WTC11 (cell line): ENCODE measurements at regions not wholly inside any gene's neighbourhood (a gene's known extent, or its start where the extent isn't known, plus 50 kb on each side); places are given as distances from the start of the nearest gene placed in this dataset.

ENCODE experiments used
- ATAC-seq: fragments of 200-7000 bp; cut with Tn5 transposase; 2 replicates; pipeline ENCODE4 v1.10.0; 2021; ENCODE audit warnings: mild to moderate bottlenecking, moderate library complexity
- CTCF ChIA-PET: fragments of 300-600 bp; sonication (Branson Sonifier 250); formaldehyde crosslinking; loops from one replicate; lab custom pipeline; 2021; ENCODE audit warnings: antibody characterized with exemption; lab: Charles Lee
- POLR2A ChIA-PET: fragments of 350-600 bp; sonication (Branson Sonifier 250); formaldehyde crosslinking; loops from one replicate; lab custom pipeline; 2021; ENCODE audit warnings: antibody characterized with exemption; lab: Charles Lee
- DNase-seq: peaks from one replicate; pipeline ENCODE4 v3.0.0; 2021; ENCODE audit warnings: low spot score
- H3K27ac Mint-ChIP-seq: 2 replicates; pipeline ENCODE4 v1.8.0; 2021; ENCODE audit warnings: mixed read lengths
- H3K27me3 Mint-ChIP-seq: 2 replicates; pipeline ENCODE4 v1.8.0; 2021; ENCODE audit warnings: low read depth, mild to moderate bottlenecking, moderate library complexity, mixed read lengths
- H3K36me3 Mint-ChIP-seq: 2 replicates; pipeline ENCODE4 v1.8.0; 2021; ENCODE audit warnings: mixed read lengths
- H3K4me1 Mint-ChIP-seq: 2 replicates; pipeline ENCODE4 v1.8.0; 2022; ENCODE audit warnings: mixed read lengths
- H3K4me3 Mint-ChIP-seq: 2 replicates; pipeline ENCODE4 v1.8.0; 2021; ENCODE audit warnings: mild to moderate bottlenecking, moderate library complexity, mixed read lengths
- H3K9me3 Mint-ChIP-seq: 2 replicates; pipeline ENCODE4 v1.8.0; 2021; ENCODE audit warnings: mixed read lengths
- EMX1 ChIP-seq: fragments of 250-450 bp; sonication (Bioruptor Pico); IDR thresholded peaks from 2 replicates; pipeline ENCODE4 v1.8.0; 2021; ENCODE audit warnings: mild to moderate bottlenecking
- NR2C2 ChIP-seq: sonication (generic); formaldehyde crosslinking; IDR thresholded peaks from 2 replicates; pipeline ENCODE4 v1.8.0; 2022; ENCODE audit warnings: mild to moderate bottlenecking, missing genetic modification reagents
- PRRX2 ChIP-seq: fragments of 250-450 bp; sonication (Bioruptor Pico); IDR thresholded peaks from 2 replicates; pipeline ENCODE4 v1.8.0; 2021; ENCODE audit warnings: mild to moderate bottlenecking
- TEAD4 ChIP-seq: sonication (generic); formaldehyde crosslinking; IDR thresholded peaks from 2 replicates; pipeline ENCODE4 v1.8.0; 2022; ENCODE audit warnings: mild to moderate bottlenecking, missing genetic modification reagents
- ZBTB21 ChIP-seq: sonication (generic); formaldehyde crosslinking; IDR thresholded peaks from 2 replicates; pipeline ENCODE4 v1.8.1; 2023; ENCODE audit warnings: mild to moderate bottlenecking, missing genetic modification reagents, borderline replicate concordance
- ZNF671 ChIP-seq: fragments of 250-450 bp; sonication (Bioruptor Pico); IDR thresholded peaks from 2 replicates; pipeline ENCODE4 v1.8.0; 2021; ENCODE audit warnings: mild to moderate bottlenecking
- TF ChIP-seq, protein P1 (sequence below): sonication (generic); formaldehyde crosslinking; IDR thresholded peaks from 2 replicates; pipeline ENCODE4 v1.8.0; 2023; ENCODE audit warnings: missing genetic modification reagents
- TF ChIP-seq, protein P2 (sequence below): sonication (generic); formaldehyde crosslinking; IDR thresholded peaks from 2 replicates; pipeline ENCODE4 v1.8.1; 2023; ENCODE audit warnings: mild to moderate bottlenecking, missing genetic modification reagents
- TF ChIP-seq, protein P3 (sequence below): sonication (generic); formaldehyde crosslinking; IDR thresholded peaks from 2 replicates; pipeline ENCODE4 v1.8.1; 2022; ENCODE audit warnings: mild to moderate bottlenecking, moderate library complexity, missing genetic modification reagents
- TF ChIP-seq, protein P4 (sequence below): sonication (generic); formaldehyde crosslinking; IDR thresholded peaks from 2 replicates; pipeline ENCODE4 v1.8.0; 2022; ENCODE audit warnings: mild to moderate bottlenecking, missing genetic modification reagents
- TF ChIP-seq, protein P5 (sequence below): sonication (generic); formaldehyde crosslinking; IDR thresholded peaks from 2 replicates; pipeline ENCODE4 v1.8.1; 2023; ENCODE audit warnings: mild to moderate bottlenecking, missing genetic modification reagents, moderate library complexity
- TF ChIP-seq, protein P6 (sequence below): sonication (generic); formaldehyde crosslinking; IDR thresholded peaks from 2 replicates; pipeline ENCODE4 v1.8.1; 2023; ENCODE audit warnings: mild to moderate bottlenecking, moderate library complexity, missing genetic modification reagents
- TF ChIP-seq, protein P7 (sequence below): sonication (generic); formaldehyde crosslinking; IDR thresholded peaks from 2 replicates; pipeline ENCODE4 v1.8.0; 2023; ENCODE audit warnings: missing genetic modification reagents, mild to moderate bottlenecking, borderline replicate concordance

DNA sequence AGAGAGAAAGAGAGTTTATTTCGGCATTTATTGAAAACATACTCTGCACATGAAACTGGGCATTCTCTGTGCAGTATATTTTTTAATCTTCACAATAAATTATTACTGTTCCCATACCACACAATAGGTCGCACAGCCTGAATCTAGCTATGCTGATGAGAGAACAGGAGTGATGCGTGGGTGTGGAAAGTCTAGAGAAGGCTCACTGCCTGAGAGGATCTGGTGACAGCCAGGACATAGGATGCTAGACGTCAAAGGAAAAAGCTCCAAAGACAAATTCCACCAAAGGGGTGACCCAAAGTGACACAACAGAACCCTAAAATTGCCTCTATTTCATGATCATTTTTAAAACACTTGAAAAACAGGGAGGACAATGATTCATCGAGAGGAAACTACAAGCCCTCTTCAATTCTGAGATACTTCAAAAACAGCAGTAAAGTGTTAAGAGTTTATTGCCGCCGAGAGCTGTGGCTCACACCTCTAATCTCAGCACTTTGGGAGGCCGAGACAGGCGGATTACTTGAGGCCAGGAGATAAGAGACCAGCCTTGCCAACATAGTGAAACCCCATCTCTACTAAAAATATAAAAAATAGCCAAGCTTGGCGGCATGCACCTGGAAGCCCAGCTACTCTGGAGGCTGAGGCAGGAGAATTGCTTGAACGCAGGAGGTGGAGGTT, 189.6 kb upstream of the NBEA start:
- POLR2A ChIA-PET, result no interaction called here
- H3K9me3 Mint-ChIP-seq, result no peaks in the 10 kb centered on the region

More for the DNA sequence above, 189.6 kb upstream of the NBEA start:
- TF ChIP-seq TEAD4 (CRISPR knock-in tag), result no peak
- TF ChIP-seq, protein P1, sequence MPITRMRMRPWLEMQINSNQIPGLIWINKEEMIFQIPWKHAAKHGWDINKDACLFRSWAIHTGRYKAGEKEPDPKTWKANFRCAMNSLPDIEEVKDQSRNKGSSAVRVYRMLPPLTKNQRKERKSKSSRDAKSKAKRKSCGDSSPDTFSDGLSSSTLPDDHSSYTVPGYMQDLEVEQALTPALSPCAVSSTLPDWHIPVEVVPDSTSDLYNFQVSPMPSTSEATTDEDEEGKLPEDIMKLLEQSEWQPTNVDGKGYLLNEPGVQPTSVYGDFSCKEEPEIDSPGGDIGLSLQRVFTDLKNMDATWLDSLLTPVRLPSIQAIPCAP (CRISPR knock-in tag), result no peak
- TF ChIP-seq, protein P2, sequence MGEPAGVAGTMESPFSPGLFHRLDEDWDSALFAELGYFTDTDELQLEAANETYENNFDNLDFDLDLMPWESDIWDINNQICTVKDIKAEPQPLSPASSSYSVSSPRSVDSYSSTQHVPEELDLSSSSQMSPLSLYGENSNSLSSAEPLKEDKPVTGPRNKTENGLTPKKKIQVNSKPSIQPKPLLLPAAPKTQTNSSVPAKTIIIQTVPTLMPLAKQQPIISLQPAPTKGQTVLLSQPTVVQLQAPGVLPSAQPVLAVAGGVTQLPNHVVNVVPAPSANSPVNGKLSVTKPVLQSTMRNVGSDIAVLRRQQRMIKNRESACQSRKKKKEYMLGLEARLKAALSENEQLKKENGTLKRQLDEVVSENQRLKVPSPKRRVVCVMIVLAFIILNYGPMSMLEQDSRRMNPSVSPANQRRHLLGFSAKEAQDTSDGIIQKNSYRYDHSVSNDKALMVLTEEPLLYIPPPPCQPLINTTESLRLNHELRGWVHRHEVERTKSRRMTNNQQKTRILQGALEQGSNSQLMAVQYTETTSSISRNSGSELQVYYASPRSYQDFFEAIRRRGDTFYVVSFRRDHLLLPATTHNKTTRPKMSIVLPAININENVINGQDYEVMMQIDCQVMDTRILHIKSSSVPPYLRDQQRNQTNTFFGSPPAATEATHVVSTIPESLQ, result no peak
- no peak for TF ChIP-seq ZBTB21 (CRISPR knock-in tag)
- TF ChIP-seq, protein P3, sequence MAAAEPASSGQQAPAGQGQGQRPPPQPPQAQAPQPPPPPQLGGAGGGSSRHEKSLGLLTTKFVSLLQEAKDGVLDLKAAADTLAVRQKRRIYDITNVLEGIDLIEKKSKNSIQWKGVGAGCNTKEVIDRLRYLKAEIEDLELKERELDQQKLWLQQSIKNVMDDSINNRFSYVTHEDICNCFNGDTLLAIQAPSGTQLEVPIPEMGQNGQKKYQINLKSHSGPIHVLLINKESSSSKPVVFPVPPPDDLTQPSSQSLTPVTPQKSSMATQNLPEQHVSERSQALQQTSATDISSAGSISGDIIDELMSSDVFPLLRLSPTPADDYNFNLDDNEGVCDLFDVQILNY (CRISPR knock-in tag), result no peak
- TF ChIP-seq, protein P4, sequence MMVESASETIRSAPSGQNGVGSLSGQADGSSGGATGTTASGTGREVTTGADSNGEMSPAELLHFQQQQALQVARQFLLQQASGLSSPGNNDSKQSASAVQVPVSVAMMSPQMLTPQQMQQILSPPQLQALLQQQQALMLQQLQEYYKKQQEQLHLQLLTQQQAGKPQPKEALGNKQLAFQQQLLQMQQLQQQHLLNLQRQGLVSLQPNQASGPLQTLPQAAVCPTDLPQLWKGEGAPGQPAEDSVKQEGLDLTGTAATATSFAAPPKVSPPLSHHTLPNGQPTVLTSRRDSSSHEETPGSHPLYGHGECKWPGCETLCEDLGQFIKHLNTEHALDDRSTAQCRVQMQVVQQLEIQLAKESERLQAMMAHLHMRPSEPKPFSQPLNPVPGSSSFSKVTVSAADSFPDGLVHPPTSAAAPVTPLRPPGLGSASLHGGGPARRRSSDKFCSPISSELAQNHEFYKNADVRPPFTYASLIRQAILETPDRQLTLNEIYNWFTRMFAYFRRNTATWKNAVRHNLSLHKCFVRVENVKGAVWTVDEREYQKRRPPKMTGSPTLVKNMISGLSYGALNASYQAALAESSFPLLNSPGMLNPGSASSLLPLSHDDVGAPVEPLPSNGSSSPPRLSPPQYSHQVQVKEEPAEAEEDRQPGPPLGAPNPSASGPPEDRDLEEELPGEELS (CRISPR knock-in tag), result no peak
- no peak for TF ChIP-seq EMX1
- TF ChIP-seq, protein P5, sequence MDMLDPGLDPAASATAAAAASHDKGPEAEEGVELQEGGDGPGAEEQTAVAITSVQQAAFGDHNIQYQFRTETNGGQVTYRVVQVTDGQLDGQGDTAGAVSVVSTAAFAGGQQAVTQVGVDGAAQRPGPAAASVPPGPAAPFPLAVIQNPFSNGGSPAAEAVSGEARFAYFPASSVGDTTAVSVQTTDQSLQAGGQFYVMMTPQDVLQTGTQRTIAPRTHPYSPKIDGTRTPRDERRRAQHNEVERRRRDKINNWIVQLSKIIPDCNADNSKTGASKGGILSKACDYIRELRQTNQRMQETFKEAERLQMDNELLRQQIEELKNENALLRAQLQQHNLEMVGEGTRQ (CRISPR knock-in tag), result no peak
- no peak for TF ChIP-seq ZNF671
- TF ChIP-seq, protein P6, sequence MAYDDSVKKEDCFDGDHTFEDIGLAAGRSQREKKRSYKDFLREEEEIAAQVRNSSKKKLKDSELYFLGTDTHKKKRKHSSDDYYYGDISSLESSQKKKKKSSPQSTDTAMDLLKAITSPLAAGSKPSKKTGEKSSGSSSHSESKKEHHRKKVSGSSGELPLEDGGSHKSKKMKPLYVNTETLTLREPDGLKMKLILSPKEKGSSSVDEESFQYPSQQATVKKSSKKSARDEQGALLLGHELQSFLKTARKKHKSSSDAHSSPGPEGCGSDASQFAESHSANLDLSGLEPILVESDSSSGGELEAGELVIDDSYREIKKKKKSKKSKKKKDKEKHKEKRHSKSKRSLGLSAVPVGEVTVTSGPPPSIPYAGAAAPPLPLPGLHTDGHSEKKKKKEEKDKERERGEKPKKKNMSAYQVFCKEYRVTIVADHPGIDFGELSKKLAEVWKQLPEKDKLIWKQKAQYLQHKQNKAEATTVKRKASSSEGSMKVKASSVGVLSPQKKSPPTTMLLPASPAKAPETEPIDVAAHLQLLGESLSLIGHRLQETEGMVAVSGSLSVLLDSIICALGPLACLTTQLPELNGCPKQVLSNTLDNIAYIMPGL, result no peak
- no peak for TF ChIP-seq PRRX2 (CRISPR knock-in tag)
- TF ChIP-seq, protein P7, sequence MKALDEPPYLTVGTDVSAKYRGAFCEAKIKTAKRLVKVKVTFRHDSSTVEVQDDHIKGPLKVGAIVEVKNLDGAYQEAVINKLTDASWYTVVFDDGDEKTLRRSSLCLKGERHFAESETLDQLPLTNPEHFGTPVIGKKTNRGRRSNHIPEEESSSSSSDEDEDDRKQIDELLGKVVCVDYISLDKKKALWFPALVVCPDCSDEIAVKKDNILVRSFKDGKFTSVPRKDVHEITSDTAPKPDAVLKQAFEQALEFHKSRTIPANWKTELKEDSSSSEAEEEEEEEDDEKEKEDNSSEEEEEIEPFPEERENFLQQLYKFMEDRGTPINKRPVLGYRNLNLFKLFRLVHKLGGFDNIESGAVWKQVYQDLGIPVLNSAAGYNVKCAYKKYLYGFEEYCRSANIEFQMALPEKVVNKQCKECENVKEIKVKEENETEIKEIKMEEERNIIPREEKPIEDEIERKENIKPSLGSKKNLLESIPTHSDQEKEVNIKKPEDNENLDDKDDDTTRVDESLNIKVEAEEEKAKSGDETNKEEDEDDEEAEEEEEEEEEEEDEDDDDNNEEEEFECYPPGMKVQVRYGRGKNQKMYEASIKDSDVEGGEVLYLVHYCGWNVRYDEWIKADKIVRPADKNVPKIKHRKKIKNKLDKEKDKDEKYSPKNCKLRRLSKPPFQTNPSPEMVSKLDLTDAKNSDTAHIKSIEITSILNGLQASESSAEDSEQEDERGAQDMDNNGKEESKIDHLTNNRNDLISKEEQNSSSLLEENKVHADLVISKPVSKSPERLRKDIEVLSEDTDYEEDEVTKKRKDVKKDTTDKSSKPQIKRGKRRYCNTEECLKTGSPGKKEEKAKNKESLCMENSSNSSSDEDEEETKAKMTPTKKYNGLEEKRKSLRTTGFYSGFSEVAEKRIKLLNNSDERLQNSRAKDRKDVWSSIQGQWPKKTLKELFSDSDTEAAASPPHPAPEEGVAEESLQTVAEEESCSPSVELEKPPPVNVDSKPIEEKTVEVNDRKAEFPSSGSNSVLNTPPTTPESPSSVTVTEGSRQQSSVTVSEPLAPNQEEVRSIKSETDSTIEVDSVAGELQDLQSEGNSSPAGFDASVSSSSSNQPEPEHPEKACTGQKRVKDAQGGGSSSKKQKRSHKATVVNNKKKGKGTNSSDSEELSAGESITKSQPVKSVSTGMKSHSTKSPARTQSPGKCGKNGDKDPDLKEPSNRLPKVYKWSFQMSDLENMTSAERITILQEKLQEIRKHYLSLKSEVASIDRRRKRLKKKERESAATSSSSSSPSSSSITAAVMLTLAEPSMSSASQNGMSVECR (CRISPR knock-in tag), result no peak
- TF ChIP-seq NR2C2, result no peak
- no peak for DNase-seq
- no peak for ATAC-seq
- no peak overlapping the region for H3K27ac Mint-ChIP-seq
- peaks cover 37% of the 10 kb centered on the region for H3K4me1 Mint-ChIP-seq
- no peaks in the 10 kb centered on the region for H3K36me3 Mint-ChIP-seq
- CTCF ChIA-PET, result no interaction called here
- H3K27me3 Mint-ChIP-seq, result no peaks in the 10 kb centered on the region
- H3K4me3 Mint-ChIP-seq, result no peak overlapping the region
